NB4 (cell line): ENCODE measurements at regions not wholly inside any gene's neighbourhood (a gene's known extent, or its start where the extent isn't known, plus 50 kb on each side); places are given as distances from the start of the nearest gene placed in this dataset.
A peak's percentile ranks its signal among the peaks of the same experiment; 100 is the strongest.

Source experiments
- DNase-seq: peaks from one replicate; pipeline ENCODE4 v3.0.0; 2010; ENCODE audit warnings: low read depth
- H3K4me3 ChIP-seq: one replicate; pipeline ENCODE4 v1.5.1; 2011; ENCODE audit warnings: mild to moderate bottlenecking, low read depth, low read length, moderate library complexity
- CTCF ChIP-seq: IDR thresholded peaks from one replicate; pipeline ENCODE4 v1.5.1; 2012; ENCODE audit warnings: low read depth, low read length
- MAX ChIP-seq: IDR thresholded peaks from 2 replicates; pipeline ENCODE4 v1.6.1; 2011; ENCODE audit warnings: low read depth, low read length
- MYC ChIP-seq: IDR thresholded peaks from 2 replicates; pipeline ENCODE4 v1.6.1; 2011; ENCODE audit warnings: low read depth, low read length
- POLR2A ChIP-seq: IDR thresholded peaks from 2 replicates; pipeline ENCODE4 v1.6.1; 2011; ENCODE audit warnings: mild to moderate bottlenecking; ENCODE audit not compliant: insufficient read length; ENCODE audit errors: extremely low read depth

GRCh38 chr9:135010586-135010860 is 76.9 kb upstream of the OLFM1 start:
- no peak for TF ChIP-seq MAX
- no peak for TF ChIP-seq CTCF
- no peak for TF ChIP-seq MYC
- TF ChIP-seq POLR2A: no peak
- no peak overlapping the region for H3K4me3 ChIP-seq
- DNase-seq: no peak

GRCh38 chr9:135010921-135011320 is 76.5 kb upstream of the OLFM1 start:
- DNase-seq: no peak
- no peak overlapping the region for H3K4me3 ChIP-seq
- no peak for TF ChIP-seq CTCF
- no peak for TF ChIP-seq POLR2A
- TF ChIP-seq MAX: no peak
- TF ChIP-seq MYC: no peak

- H3K4me3 ChIP-seq: no peak overlapping the region
- no peak for TF ChIP-seq CTCF
- no peak for DNase-seq
These were observed 75.3 kb upstream of the OLFM1 start for GRCh38 chr9:135012166-135012565.

- DNase-seq: peak; percentile 22
- TF ChIP-seq MYC: no peak
- TF ChIP-seq MAX: no peak
- TF ChIP-seq CTCF: no peak
- no peak for TF ChIP-seq POLR2A
- H3K4me3 ChIP-seq: no peak overlapping the region
These were observed 73.0 kb upstream of the OLFM1 start for GRCh38 chr9:135014311-135015010.

GRCh38 chr9:135015096-135015495 is 72.4 kb upstream of the OLFM1 start:
- DNase-seq: no peak
- TF ChIP-seq MYC (no peak), MAX (no peak), CTCF (no peak), POLR2A (no peak)
- no peak overlapping the region for H3K4me3 ChIP-seq

GRCh38 chr9:135015565-135015964 is 71.9 kb upstream of the OLFM1 start:
- TF ChIP-seq POLR2A: no peak
- TF ChIP-seq MAX: no peak
- no peak for TF ChIP-seq MYC
- no peak for TF ChIP-seq CTCF
- DNase-seq: no peak

More at GRCh38 chr9:135015565-135015964, 71.9 kb upstream of the OLFM1 start:
- H3K4me3 ChIP-seq: no peak overlapping the region
